ENCODE measurements at regions not wholly inside any gene's neighbourhood (a gene's known extent, or its start where the extent isn't known, plus 50 kb on each side); places are given as distances from the start of the nearest gene placed in this dataset.

DNA sequence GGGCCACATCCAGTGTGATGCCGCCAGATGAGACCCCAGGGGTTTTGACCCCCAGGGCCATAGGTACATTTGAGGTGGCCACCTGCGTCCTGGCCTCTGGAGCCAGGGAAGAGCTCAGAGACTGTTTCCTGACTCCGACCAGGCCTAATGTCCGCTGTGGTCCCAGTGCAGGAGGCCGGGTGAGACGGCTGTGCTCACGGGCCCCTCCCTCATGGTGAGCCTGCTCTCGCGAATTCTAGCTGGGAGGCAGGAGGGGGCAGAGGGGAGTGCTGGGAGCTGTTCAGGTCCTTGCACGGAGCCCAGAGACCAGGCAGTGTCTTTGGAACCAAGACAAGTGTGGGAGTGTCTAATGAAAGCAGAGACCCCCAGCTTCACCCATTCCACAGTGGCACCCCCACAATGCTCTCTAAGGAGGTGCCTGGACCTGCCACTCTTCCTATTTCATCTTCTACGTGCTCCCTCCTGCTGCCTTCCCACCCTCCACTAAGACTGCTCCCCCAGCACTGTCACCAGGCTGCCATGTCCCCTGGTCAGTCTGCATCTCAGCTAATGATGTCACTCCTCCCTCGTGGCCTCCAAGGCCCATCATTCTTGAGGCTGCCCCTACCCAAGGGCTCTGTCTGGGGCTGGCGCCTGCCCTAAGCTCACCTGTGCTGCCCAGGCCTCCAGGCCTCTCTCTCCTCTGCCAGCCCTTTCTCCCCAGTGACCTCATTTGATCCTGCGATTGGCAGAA lies 256.3 kb upstream of the C1orf174 start:
- Histone ChIP-seq H3K9me3 (peaks cover 0 to 3% (median 0%) of the 10 kb centered on the region in 4 donors), H3K4me1 (no peaks in the 10 kb centered on the region), H3K4me3 (no peak overlapping the region), H3K27me3 (peaks cover 0 to 45% (median 2%) of the 10 kb centered on the region in 3 donors), H3K36me3 (no peaks in the 10 kb centered on the region), H3K27ac (no peak overlapping the region)
- TF ChIP-seq, protein P1, sequence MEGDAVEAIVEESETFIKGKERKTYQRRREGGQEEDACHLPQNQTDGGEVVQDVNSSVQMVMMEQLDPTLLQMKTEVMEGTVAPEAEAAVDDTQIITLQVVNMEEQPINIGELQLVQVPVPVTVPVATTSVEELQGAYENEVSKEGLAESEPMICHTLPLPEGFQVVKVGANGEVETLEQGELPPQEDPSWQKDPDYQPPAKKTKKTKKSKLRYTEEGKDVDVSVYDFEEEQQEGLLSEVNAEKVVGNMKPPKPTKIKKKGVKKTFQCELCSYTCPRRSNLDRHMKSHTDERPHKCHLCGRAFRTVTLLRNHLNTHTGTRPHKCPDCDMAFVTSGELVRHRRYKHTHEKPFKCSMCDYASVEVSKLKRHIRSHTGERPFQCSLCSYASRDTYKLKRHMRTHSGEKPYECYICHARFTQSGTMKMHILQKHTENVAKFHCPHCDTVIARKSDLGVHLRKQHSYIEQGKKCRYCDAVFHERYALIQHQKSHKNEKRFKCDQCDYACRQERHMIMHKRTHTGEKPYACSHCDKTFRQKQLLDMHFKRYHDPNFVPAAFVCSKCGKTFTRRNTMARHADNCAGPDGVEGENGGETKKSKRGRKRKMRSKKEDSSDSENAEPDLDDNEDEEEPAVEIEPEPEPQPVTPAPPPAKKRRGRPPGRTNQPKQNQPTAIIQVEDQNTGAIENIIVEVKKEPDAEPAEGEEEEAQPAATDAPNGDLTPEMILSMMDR (IDR thresholded peaks at IDR 0.05): no peak
- TF ChIP-seq POLR2A (IDR thresholded peaks at IDR 0.05) (no peak), POLR2AphosphoS5 (IDR thresholded peaks at IDR 0.05) (no peak), EP300 (IDR thresholded peaks at IDR 0.05) (no peak)
- intact Hi-C loops (cut with DNase I; ENCODE audit: low total_unique reads): no loop called here
- no peak for DNase-seq
- 48 to 58% (median 51%) methylated on average over 7 to 14 of the region's 14 CpGs for WGBS, 5 donors

DNA sequence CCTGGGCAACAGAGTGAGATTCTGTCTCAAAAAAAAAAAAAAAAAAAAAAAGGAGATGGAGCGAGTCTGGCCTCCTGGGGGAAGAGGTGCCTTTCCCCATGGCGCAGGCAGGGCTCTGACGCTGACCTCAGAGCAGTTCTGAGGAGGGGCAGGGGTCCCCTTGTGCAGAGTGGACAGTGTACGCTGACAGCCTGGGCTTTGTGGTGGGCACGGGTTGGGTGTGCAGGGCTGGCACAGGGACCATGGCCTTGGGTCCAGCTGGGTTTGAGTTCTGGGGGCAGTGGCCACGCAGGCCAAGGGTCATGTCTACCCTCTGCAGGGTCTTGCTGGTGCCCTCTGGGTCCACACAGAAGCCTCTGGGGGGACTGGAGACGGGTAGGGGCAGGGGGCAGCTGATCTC lies 260.1 kb upstream of the C1orf174 start:
- no peak for DNase-seq
- no peaks in the 10 kb centered on the region for H3K36me3 ChIP-seq
- H3K4me1 ChIP-seq: no peaks in the 10 kb centered on the region
- intact Hi-C loops (cut with DNase I; ENCODE audit: low total_unique reads): no loop called here
- no peak overlapping the region for H3K27ac ChIP-seq
- H3K4me3 ChIP-seq: no peak overlapping the region
- 78 to 88% (median 82%) methylated on average over 7 of the region's 7 CpGs for WGBS, 5 donors
- TF ChIP-seq EP300 (IDR thresholded peaks at IDR 0.05) (no peak), POLR2AphosphoS5 (IDR thresholded peaks at IDR 0.05) (no peak), POLR2A (IDR thresholded peaks at IDR 0.05) (no peak)
- TF ChIP-seq, protein P1 (IDR thresholded peaks at IDR 0.05): no peak
- peaks cover 0 to 3% (median 0%) of the 10 kb centered on the region in 4 donors for H3K9me3 ChIP-seq
- H3K27me3 ChIP-seq: peaks cover 0 to 62% (median 6%) of the 10 kb centered on the region in 3 donors

DNA sequence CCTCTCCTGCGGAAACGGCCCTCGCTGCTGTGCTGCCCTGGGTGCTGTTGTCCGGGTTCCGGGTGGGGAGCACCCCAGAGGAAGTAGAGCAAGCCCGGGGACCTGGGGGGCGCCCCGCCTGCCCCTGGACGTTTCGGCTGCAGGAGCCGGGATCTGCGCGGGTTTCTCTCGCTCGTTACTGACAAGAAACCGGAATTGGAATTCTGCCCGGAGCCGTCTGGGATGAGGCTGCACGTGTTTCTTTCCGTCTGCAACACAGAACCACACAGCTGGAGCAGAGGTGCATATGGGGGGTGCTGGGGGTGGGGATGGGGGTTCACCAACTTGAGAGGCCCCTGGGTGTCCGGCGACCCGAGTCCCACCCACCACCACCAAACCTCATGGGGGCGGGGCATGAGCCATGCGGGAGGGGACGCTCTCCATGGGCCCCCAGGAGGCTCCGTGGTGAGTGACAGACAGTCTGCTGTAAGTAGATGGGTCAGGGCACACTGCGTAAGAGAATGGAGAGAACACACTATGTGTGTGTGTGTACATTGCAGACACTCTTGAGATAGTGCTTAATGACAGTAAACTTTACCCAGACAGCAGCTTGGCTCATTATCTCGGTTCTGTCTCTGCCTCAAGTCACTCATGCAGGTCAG lies 261.4 kb upstream of the C1orf174 start:
- Histone ChIP-seq H3K36me3 (no peaks in the 10 kb centered on the region), H3K4me3 (no peak overlapping the region), H3K4me1 (no peaks in the 10 kb centered on the region), H3K9me3 (peaks cover 0 to 3% (median 0%) of the 10 kb centered on the region in 4 donors), H3K27ac (no peak overlapping the region), H3K27me3 (peaks cover 0 to 71% (median 9%) of the 10 kb centered on the region in 3 donors)
- TF ChIP-seq, protein P1 (IDR thresholded peaks at IDR 0.05): no peak
- TF ChIP-seq POLR2AphosphoS5 (IDR thresholded peaks at IDR 0.05): no peak
- no peak for TF ChIP-seq POLR2A (IDR thresholded peaks at IDR 0.05)
- intact Hi-C loops (cut with DNase I; ENCODE audit: low total_unique reads): no loop called here
- WGBS, 5 donors: 64 to 77% (median 67%) methylated on average over 21 to 29 of the region's 29 CpGs
- no peak for DNase-seq

DNA sequence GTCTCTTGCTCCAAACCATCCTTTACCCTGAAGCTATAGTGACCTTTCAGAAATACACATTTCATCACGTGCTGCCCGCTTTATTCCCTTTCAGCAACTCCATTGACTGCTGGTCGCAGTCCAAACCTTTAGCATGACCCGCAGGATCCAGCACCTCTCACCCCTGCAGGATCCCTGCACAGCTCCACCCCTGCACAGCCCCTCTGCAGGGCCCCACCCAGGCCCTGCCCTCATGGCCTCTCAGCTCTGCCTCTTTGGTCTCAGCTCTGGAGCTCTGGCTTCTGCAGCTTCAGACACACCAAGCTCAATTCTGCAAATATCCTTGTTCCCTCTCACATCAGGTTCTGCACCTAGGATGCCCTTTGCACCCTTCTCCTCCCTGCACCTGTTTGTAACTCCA lies 264.9 kb upstream of the C1orf174 start:
- H3K27me3 ChIP-seq: peaks cover 0 to 84% (median 9%) of the 10 kb centered on the region in 3 donors
- H3K4me1 ChIP-seq: no peaks in the 10 kb centered on the region
- no peak for DNase-seq
- no peak overlapping the region for H3K4me3 ChIP-seq
- no peaks in the 10 kb centered on the region for H3K36me3 ChIP-seq
- intact Hi-C loops (cut with DNase I; ENCODE audit: low total_unique reads): no loop called here
- H3K9me3 ChIP-seq: peaks cover 0 to 3% (median 0%) of the 10 kb centered on the region in 4 donors
- TF ChIP-seq, protein P1 (IDR thresholded peaks at IDR 0.05): no peak
- TF ChIP-seq POLR2A (IDR thresholded peaks at IDR 0.05) (no peak), POLR2AphosphoS5 (IDR thresholded peaks at IDR 0.05) (no peak), EP300 (IDR thresholded peaks at IDR 0.05) (no peak)
- 64 to 81% (median 77%) methylated on average over 4 of the region's 4 CpGs for WGBS, 5 donors
- no peak overlapping the region for H3K27ac ChIP-seq
